RWPE1 (cell line): ENCODE measurements at regions not wholly inside any gene's neighbourhood (a gene's known extent, or its start where the extent isn't known, plus 50 kb on each side); places are given as distances from the start of the nearest gene placed in this dataset.

ENCODE experiments used
- CTCF ChIA-PET: fragments of 350-600 bp; sonication (Branson Sonifier 250); formaldehyde crosslinking; extraction: SDS; loops from one replicate; lab custom pipeline; 2021; lab: Yijun Ruan, JAX
- POLR2A ChIA-PET: fragments of 400-600 bp; formaldehyde crosslinking; extraction: SDS; loops from one replicate; lab custom pipeline; 2020; ENCODE audit warnings: antibody characterized with exemption; ENCODE audit not compliant: low non-redundant PET; lab: Yijun Ruan, JAX
- DNase-seq: peaks from one replicate; pipeline ENCODE4 v3.0.0; 2012; ENCODE audit warnings: low spot score
- H3K27ac ChIP-seq: fragments of 450-650 bp; 2 replicates; pipeline ENCODE4 v1.5.1; 2017
- TF ChIP-seq, protein P1 (sequence below): fragments of 450-650 bp; conservative IDR thresholded peaks from 2 replicates; pipeline ENCODE4 v1.5.1; 2017; ENCODE audit warnings: low read depth, mild to moderate bottlenecking

DNA sequence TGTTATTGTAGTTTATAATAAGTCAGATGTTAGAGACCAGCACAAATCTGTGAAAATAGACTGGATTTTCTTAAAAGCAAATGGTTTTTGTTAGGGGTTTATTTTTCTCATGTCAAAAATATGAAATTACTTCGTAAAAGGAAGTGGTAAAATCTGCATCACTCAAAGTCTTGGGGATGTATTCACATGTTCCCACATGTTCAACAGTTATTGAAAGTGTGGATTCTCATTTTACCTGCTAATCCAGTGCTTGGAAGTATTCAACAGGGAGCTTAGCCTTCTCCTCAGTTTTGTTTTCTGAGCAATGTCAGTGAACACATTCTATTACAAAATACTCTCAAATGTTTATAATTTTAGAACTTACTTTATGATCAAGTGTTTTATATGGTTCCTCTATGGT, 352.0 kb downstream of the SOX2 start:
- TF ChIP-seq, protein P1, sequence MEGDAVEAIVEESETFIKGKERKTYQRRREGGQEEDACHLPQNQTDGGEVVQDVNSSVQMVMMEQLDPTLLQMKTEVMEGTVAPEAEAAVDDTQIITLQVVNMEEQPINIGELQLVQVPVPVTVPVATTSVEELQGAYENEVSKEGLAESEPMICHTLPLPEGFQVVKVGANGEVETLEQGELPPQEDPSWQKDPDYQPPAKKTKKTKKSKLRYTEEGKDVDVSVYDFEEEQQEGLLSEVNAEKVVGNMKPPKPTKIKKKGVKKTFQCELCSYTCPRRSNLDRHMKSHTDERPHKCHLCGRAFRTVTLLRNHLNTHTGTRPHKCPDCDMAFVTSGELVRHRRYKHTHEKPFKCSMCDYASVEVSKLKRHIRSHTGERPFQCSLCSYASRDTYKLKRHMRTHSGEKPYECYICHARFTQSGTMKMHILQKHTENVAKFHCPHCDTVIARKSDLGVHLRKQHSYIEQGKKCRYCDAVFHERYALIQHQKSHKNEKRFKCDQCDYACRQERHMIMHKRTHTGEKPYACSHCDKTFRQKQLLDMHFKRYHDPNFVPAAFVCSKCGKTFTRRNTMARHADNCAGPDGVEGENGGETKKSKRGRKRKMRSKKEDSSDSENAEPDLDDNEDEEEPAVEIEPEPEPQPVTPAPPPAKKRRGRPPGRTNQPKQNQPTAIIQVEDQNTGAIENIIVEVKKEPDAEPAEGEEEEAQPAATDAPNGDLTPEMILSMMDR: no peak
- CTCF ChIA-PET: no interaction called here
- no peak overlapping the region for H3K27ac ChIP-seq
- POLR2A ChIA-PET: no interaction called here
- DNase-seq: peak; percentile 16

DNA sequence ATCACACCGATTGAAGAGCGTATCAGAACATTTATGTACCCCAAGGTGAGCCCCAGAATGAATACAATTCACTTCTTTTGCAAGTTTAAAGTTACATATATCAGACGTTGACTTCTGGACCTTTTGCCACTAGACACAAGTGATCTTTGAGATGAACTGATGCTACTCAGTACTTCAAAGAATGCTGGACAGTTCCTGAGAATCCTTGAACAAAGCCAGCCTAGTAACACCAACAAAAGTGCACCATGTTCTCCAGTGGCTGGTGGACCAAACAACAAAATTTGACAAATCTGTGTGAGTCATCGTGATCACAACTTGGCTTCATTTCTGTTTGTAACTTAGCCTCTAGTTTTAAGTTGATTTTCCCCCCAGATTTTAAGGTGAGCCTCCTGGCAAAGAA, 355.7 kb downstream of the SOX2 start:
- CTCF ChIA-PET: no interaction called here

DNA sequence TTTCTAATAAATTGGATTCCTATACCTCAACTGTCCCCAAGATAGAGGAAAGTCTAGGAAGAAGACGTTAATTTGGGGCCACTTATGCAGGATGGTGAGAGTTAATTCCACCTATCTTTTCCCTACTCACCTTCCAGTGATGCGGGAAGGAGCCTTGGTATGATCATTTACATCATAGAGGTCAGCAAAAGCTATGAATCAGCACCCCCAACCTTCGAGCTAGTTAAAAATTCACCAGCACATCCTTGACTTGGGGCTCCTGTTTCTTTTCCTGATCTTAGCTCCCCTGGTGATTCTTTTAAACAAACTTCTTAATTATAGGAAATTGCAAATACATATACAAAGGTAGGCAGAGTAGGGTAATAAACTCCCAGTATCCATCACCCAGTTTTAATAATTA, 366.6 kb downstream of the SOX2 start:
- no peak for DNase-seq
- no peak overlapping the region for H3K27ac ChIP-seq
- POLR2A ChIA-PET: no interaction called here
- TF ChIP-seq, protein P1: no peak
- CTCF ChIA-PET: no interaction called here

More for the DNA sequence above, 355.7 kb downstream of the SOX2 start:
- H3K27ac ChIP-seq: no peak overlapping the region
- no peak for DNase-seq
- POLR2A ChIA-PET: no interaction called here
- TF ChIP-seq, protein P1: no peak

DNA sequence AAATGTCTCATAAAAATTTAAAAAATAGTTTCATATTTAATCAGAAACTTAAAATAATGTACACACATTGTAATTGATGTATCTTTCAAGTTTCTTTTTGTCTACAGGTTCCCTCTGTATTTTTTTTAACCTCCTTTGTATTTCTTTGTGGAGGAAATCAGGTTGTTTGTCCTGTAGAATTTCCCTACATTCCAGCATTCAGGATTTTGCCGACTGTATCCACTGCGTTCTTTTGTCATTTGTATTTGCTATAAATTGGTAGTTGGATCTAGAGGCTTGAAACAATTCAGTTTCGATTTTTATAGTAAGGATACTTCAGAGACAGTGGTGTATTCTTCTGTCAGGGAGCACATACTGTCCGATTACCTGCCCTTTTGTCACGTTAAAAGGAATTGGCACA, 367.2 kb downstream of the SOX2 start:
- TF ChIP-seq, protein P1: no peak
- H3K27ac ChIP-seq: no peak overlapping the region
- ChIA-PET CTCF (no interaction called here), POLR2A (no interaction called here)
- no peak for DNase-seq

DNA sequence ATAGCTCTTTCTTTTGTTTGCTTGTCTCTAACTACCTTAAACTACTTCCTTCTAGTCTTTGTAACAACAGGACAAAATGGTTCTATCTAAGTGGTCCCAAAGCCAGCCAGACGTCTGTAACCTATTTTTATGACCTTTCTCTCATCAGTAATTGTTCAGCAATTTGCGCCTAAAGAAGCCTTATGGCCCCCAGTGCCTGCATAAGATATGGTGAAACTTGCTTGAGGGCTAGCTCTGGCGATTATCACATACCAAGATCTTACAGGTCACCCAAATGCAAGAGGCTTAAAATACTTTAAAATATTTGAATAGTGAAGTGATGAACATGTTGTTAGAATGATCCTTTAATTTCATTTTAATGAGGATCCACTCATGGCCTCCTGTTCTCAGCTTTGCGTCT, 369.4 kb downstream of the SOX2 start:
- DNase-seq: no peak
- ChIA-PET CTCF (interaction anchor here (0.6 to 0.8 kb wide), 3 partner anchors 50 to 1253 kb away, joined by 3 to 4 read pairs (median 4); no protein-coding TSS in a partner anchor), POLR2A (no interaction called here)
- H3K27ac ChIP-seq: no peak overlapping the region
- TF ChIP-seq, protein P1: no peak

DNA sequence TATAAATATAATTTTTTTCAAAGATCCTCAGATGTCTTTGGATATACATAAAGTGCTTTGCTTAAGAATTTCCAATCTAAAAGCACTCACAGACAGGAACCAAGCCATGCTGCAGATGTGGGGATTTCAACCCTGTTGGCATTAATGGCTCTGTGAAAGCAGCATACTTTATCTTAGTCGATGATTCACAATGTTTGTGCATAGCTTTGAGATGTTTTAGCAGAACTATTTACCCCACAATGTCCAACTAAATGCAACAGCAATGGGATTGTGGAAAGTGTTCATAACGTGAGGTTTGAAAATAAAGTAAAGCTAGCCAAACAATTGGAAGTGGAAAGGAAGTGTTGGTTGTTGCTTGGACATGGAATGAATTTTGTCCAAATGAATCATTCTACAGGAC, 371.4 kb downstream of the SOX2 start:
- DNase-seq: no peak
- H3K27ac ChIP-seq: no peak overlapping the region
- ChIA-PET POLR2A (no interaction called here), CTCF (no interaction called here)
- TF ChIP-seq, protein P1: no peak
